Chondrocyte (in vitro differentiated cells): ENCODE measurements at regions not wholly inside any gene's neighbourhood (a gene's known extent, or its start where the extent isn't known, plus 50 kb on each side); places are given as distances from the start of the nearest gene placed in this dataset.
A peak's percentile ranks its signal among the peaks of the same experiment; 100 is the strongest.

ENCODE experiments used
- DNase-seq: peaks from one replicate; pipeline ENCODE4 v3.0.0; 2021; ENCODE audit warnings: mixed read lengths, low spot score
- H3K27ac Mint-ChIP-seq: one replicate; pipeline ENCODE4 v1.8.0; 2021; ENCODE audit warnings: mild to moderate bottlenecking, moderate library complexity, mixed read lengths; ENCODE audit not compliant: unreplicated experiment
- H3K27me3 Mint-ChIP-seq: 2 replicates; pipeline ENCODE4 v1.8.0; 2021; ENCODE audit warnings: low read depth, mixed read lengths
- H3K36me3 Mint-ChIP-seq: 2 replicates; pipeline ENCODE4 v1.8.0; 2021; ENCODE audit warnings: low read depth, mixed read lengths
- H3K4me1 Mint-ChIP-seq: 2 replicates; pipeline ENCODE4 v1.8.0; 2021; ENCODE audit warnings: low read depth, mild to moderate bottlenecking, mixed read lengths
- H3K4me3 Mint-ChIP-seq: one replicate; pipeline ENCODE4 v1.8.0; 2021; ENCODE audit warnings: mild to moderate bottlenecking, moderate library complexity, mixed read lengths; ENCODE audit not compliant: unreplicated experiment
- H3K9me3 Mint-ChIP-seq: 2 replicates; pipeline ENCODE4 v1.8.0; 2021; ENCODE audit warnings: low read depth, mixed read lengths
- CTCF ChIP-seq: fragments of 200-600 bp; sonication (generic); IDR thresholded peaks from 2 replicates; pipeline ENCODE4 v1.5.0; 2021; ENCODE audit warnings: antibody characterized with exemption, mild to moderate bottlenecking, moderate library complexity

GRCh38 chrX:126238220-126238619, 72.1 kb upstream of the DCAF12L2 start:
- H3K4me3 Mint-ChIP-seq: no peak overlapping the region

GRCh38 chrX:126237524-126237923, 71.4 kb upstream of the DCAF12L2 start:
- H3K4me1 Mint-ChIP-seq: no peaks in the 10 kb centered on the region
- no peak overlapping the region for H3K27ac Mint-ChIP-seq
- no peaks in the 10 kb centered on the region for H3K36me3 Mint-ChIP-seq
- H3K4me3 Mint-ChIP-seq: no peak overlapping the region
- H3K27me3 Mint-ChIP-seq: no peaks in the 10 kb centered on the region
- DNase-seq: peak; percentile 84
- peaks cover 4% of the 10 kb centered on the region for H3K9me3 Mint-ChIP-seq
- no peak for TF ChIP-seq CTCF

More at GRCh38 chrX:126238220-126238619, 72.1 kb upstream of the DCAF12L2 start:
- Mint-ChIP-seq H3K27ac (no peak overlapping the region), H3K36me3 (no peaks in the 10 kb centered on the region), H3K9me3 (peaks cover 2% of the 10 kb centered on the region), H3K4me1 (no peaks in the 10 kb centered on the region), H3K27me3 (no peaks in the 10 kb centered on the region)
- DNase-seq: peak; percentile 69
- TF ChIP-seq CTCF: no peak
